ENCODE measurements at regions not wholly inside any gene's neighbourhood (a gene's known extent, or its start where the extent isn't known, plus 50 kb on each side); places are given as distances from the start of the nearest gene placed in this dataset.

- WGBS, 4 donors, result 83 to 92% (median 87%) methylated on average over 9 to 12 of the region's 12 CpGs
- no peak for TF ChIP-seq POLR2A (IDR thresholded peaks at IDR 0.05)
- TF ChIP-seq, protein P1, sequence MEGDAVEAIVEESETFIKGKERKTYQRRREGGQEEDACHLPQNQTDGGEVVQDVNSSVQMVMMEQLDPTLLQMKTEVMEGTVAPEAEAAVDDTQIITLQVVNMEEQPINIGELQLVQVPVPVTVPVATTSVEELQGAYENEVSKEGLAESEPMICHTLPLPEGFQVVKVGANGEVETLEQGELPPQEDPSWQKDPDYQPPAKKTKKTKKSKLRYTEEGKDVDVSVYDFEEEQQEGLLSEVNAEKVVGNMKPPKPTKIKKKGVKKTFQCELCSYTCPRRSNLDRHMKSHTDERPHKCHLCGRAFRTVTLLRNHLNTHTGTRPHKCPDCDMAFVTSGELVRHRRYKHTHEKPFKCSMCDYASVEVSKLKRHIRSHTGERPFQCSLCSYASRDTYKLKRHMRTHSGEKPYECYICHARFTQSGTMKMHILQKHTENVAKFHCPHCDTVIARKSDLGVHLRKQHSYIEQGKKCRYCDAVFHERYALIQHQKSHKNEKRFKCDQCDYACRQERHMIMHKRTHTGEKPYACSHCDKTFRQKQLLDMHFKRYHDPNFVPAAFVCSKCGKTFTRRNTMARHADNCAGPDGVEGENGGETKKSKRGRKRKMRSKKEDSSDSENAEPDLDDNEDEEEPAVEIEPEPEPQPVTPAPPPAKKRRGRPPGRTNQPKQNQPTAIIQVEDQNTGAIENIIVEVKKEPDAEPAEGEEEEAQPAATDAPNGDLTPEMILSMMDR (IDR thresholded peaks at IDR 0.05), result no peak
- DNase-seq, result no peak
- Histone ChIP-seq H3K27ac (no peak overlapping the region), H3K9me3 (replicated peaks in 1 of 3) (no peaks in the 10 kb centered on the region), H3K4me3 (no peak overlapping the region), H3K36me3 (replicated peaks in 1 of 2) (no peaks in the 10 kb centered on the region), H3K4me1 (replicated peaks in 1 of 2) (no peaks in the 10 kb centered on the region), H3K27me3 (no peaks in the 10 kb centered on the region)
- intact Hi-C loops (cut with DNase I), result no loop called here
Observed at GRCh38 chr5:6134281-6134680, 244.1 kb downstream of the MED10 start.

- Histone ChIP-seq H3K27ac (no peak overlapping the region), H3K9me3 (replicated peaks in 1 of 3) (no peaks in the 10 kb centered on the region), H3K27me3 (no peaks in the 10 kb centered on the region), H3K36me3 (replicated peaks in 1 of 2) (no peaks in the 10 kb centered on the region), H3K4me3 (no peak overlapping the region), H3K4me1 (replicated peaks in 1 of 2) (no peaks in the 10 kb centered on the region)
- TF ChIP-seq, protein P1 (IDR thresholded peaks at IDR 0.05), result no peak
- intact Hi-C loops (cut with DNase I), result no loop called here
- no peak for DNase-seq
- 62 to 93% (median 84%) methylated on average over 2 of the region's 2 CpGs for WGBS, 4 donors
Observed at GRCh38 chr5:6125781-6126180, 252.6 kb downstream of the MED10 start.

GRCh38 chr5:6118691-6119090, 259.7 kb downstream of the MED10 start:
- H3K9me3 ChIP-seq (replicated peaks in 1 of 3), result no peaks in the 10 kb centered on the region
- DNase-seq, result no peak
- no peaks in the 10 kb centered on the region for H3K4me1 ChIP-seq (replicated peaks in 1 of 2)
- H3K36me3 ChIP-seq (replicated peaks in 1 of 2), result no peaks in the 10 kb centered on the region
- intact Hi-C loops (cut with DNase I), result no loop called here
- no peak overlapping the region for H3K4me3 ChIP-seq
- no peaks in the 10 kb centered on the region for H3K27me3 ChIP-seq
- no peak overlapping the region for H3K27ac ChIP-seq
- TF ChIP-seq, protein P1 (IDR thresholded peaks at IDR 0.05), result no peak
- no peak for TF ChIP-seq POLR2A (IDR thresholded peaks at IDR 0.05)
- WGBS, 4 donors, result 77 to 88% (median 82%) methylated on average over 4 of the region's 4 CpGs

GRCh38 chr5:6117212-6117611, 261.1 kb downstream of the MED10 start:
- no peaks in the 10 kb centered on the region for H3K36me3 ChIP-seq (replicated peaks in 1 of 2)
- no peak overlapping the region for H3K27ac ChIP-seq
- H3K27me3 ChIP-seq, result no peaks in the 10 kb centered on the region
- DNase-seq, result no peak
- intact Hi-C loops (cut with DNase I), result no loop called here
- no peak overlapping the region for H3K4me3 ChIP-seq
- no peaks in the 10 kb centered on the region for H3K4me1 ChIP-seq (replicated peaks in 1 of 2)
- H3K9me3 ChIP-seq (replicated peaks in 1 of 3), result no peaks in the 10 kb centered on the region
- 55 to 78% (median 74%) methylated on average over 1 of the region's 1 CpG for WGBS, 4 donors
- TF ChIP-seq, protein P1 (IDR thresholded peaks at IDR 0.05), result no peak
- TF ChIP-seq POLR2A (IDR thresholded peaks at IDR 0.05), result no peak

Data from adrenal gland (tissue), 9 donors.